ENCODE measurements at regions not wholly inside any gene's neighbourhood (a gene's known extent, or its start where the extent isn't known, plus 50 kb on each side); places are given as distances from the start of the nearest gene placed in this dataset.
"Not testable (repeated sequence)": the region's sequence is repeated elsewhere in the genome, so short reads cannot be mapped to it uniquely, and the experiment has no call there.

DNA sequence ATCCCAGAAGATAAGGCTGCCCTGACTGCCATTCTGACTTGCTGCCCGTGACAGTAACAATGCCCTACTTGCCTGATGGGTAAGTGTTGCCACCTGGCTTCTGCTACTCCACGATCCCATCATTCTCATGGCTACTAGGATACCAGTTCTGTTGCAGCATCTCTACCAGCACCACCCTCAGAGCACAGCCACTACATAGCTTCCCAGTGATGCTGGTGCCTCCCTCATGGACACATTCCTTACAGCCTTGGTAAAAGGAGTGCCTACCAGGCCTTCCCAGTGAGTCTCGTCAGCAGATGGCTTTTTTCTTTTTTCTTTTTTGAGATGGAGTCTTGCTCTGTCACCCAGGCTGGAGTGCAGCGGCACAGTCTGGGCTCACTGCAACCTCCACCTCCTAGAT is 84.4 kb upstream of the CMKLR1 start:
- no peak for DNase-seq

DNA sequence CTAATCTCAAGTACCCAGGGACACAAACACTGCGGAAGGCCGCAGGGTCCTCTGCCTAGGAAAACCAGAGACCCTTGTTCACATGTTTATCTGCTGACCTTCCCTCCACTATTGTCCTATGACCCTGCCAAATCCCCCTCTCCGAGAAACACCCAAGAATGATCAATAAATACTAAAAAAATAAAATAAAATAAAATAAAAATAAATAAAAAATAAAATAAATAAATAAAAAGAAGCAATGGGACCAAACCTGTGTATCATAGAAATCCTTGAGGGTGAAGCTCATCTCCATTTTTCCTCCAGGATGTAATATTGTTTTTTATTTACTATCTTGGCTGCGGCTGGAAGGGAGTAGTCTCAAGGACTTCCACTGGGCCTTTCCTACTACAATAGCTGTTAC is 82.0 kb upstream of the CMKLR1 start:
- DNase-seq: not testable (repeated sequence)

DNA sequence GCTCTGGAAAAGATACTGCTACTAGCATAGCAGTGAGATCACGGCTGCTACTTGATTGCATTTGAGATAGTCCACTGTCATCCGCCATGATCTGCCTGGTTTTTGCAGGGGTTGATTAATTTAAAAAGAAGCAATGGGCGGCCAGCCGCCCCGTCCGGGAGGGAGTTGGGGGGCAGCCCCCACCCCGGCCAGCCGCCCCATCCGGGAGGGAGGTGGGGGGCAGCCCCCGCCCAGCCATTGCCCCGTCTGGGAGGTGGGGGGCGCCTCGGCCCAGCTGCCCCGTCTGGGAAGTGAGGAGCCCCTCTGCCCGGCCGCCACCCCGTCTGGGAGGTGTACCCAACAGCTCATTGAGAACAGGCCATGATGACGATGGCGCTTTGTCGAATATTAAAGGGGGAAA is 81.3 kb upstream of the CMKLR1 start:
- not testable (repeated sequence) for DNase-seq

DNA sequence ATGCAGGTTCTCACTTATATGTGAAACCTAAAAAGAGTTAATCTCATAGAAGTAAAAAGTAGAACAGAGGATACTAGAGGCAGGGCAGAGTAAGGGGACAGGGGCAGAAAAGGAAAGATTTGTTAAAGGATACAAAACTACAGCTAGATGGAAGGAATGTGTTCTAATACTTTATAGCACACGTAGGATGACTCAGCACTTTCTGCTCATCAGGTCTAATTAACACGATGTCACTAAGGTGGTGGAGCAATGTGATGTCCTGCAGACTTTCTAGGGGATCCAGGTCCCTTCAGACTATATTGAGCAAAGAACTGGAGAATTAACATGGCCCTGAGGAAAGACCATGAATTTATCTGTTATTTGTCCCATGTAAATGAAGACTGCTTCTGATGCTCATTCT is 80.8 kb upstream of the CMKLR1 start:
- DNase-seq: no peak

DNA sequence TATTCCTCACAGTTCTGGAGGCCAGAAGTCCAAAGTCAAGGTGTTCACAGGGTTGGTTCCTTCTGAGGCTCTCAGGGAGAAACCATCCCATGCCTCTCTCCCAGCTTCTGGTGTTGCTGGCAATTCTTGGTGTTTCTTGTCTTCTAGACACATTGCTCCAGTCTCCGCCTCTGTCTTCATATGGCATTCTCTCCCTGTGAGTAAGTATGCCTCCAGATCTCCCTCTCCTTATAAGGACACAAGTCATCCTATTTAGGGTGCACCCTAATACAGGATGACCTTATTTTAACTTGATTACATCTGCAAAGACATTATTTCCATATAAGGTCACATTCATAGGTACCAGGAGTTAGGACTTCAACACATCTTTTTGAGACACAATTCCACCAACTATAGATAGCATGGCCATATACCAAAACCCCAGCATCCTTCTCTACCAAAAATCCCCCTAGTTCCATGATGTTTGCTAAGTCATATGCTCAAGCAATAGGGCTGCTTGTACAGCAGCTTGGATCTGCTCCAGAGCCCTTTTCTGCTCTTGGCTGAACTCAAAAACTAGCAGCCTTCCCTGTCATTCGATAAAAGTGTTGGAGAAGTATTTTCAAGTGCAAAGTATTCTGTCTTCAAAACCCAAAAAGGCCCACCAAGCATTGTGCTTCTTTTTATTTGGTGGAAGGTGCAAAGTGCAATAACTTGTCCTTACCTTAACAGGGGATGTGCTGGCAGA is 79.2 kb upstream of the CMKLR1 start:
- no peak for DNase-seq

DNA sequence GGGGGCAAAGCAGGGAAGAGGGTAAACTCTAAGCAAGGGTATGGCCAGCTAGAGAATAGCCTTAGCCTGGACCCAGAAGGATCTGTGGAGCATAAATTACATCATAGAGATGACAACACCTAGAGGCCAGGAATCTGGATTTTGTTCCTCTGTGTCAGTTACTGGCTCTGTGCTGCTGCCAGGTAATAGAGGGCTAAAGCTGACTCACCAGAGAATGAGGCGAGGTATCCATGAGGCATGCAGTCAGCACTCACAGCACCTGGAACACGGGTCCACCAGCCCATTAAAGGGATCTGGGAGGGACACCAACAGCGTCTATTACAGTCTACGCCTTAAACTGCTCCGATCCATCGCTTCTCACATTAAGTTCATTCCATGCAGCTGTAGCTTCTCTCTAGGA is 74.9 kb upstream of the CMKLR1 start:
- no peak for DNase-seq

DNA sequence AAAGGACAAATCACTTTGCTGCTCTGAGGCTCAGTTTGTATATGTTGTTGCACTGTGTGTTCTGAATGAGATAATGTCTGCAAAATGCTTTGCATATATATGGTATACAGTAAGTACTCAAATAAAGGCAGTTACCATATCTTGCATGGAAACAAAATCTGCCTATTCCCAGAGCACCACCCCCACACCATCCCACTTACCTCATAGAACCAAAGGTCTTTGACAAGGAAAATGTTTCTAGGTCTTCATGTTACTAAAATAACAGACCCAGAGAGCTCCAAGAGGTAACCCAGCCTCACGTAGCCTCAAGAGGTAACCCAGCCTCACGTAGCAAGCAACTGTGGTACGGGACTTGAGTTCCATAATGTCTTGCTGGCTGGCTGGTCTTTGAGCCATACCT is 71.6 kb upstream of the CMKLR1 start:
- DNase-seq: no peak

DNA sequence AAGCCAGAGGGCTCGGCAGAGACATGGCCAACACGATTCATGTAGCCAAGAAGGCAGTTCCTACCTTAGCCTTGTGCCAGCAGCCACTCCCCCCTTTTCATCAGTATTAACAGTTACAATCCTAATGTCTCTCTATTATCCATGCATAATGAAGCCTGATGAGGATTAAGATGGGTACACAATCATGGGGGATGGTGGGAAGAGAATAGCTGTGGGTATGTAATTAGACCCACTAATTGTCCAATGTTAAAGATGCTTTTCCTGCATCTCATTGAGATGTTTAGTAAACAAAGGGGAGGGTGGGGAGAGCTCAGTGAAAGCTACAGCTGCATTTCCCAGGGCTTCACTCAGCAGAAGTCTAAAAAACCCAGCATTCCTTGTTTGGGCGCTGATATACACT is 70.4 kb upstream of the CMKLR1 start:
- no peak for DNase-seq

DNA sequence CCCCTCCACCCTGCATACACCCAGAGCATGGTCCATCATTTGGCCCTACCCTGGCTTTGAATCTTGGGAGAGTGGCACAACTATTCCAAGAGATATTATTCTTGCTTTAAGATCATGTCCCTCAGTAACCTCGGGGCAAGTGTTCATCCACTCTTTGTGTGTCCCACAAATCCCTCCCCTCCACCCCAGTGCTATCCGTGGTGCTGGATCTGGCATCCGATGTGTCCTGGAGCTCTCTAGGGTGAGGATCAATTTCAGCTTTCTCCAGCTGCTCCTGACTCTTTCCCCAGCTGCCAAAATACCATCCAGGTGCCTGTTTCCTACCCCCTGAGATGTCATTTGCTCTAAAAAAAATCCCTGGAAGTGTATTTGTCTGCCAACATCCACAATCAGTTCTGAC is 64.8 kb upstream of the CMKLR1 start:
- DNase-seq: no peak

DNA sequence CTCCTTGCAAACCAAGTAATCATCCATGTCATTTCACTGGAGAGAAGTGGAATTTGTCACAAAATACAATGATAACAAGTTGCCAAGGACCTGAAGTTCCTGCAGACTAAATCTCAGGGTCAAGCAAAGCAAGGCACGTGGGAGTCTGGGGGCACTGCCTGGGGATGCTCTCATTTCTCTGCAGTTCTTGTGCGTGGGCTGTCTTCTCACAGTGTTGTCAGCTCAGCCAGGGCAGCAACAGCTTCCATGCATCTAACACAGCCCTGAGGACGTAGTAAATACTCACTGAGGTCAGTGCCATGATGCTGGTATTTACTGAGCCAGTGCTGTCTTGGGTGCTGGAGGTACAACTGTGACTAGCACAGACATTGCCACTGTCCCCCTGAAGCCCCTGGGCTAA is 62.9 kb upstream of the CMKLR1 start:
- DNase-seq: no peak

DNA sequence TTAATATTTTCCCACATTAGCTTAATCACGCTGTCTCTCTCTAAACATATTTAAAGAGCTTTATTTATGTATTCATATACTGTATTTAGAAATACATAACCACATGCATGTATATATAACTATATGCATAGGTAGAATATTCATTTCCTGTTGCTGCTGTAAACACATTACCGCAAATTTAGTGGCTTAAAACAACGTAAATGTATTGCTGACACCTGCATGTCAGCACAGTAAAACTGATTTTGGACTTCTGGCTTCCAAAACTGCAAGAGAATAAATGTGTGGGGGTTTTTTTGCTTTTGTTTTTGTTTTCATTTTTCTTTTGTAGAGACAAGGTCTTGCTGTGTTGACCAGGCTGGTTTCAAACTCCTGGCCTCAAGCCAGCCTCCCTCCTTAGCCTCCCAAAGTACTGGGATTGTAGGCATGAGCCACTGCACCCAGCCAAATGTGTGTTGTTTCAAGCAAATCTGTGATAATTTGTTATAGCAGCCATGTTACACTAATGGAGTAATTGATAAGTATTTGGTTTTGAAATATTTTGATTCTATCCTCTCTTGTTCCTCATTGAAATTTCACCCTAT is 61.9 kb upstream of the CMKLR1 start:
- DNase-seq: no peak

DNA sequence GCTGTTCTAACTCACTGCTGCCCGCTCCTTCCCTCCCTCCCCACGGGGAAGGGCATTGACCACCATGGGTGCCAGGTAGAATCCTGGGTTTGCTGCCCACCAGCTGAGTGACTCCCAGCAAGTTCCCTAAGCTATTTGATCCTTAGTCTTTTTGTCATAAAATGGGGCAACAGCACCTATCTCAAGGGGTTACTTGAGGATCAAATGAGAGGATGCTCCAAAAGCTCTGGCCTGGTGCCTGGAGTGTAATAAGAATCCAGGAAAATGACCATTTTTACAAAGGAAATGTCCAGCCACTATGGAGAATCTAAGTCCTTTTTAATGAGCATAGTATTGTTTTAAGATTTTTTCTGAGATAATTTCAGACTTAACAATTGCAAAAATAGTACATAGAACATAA is 61.4 kb upstream of the CMKLR1 start:
- DNase-seq: no peak

DNA sequence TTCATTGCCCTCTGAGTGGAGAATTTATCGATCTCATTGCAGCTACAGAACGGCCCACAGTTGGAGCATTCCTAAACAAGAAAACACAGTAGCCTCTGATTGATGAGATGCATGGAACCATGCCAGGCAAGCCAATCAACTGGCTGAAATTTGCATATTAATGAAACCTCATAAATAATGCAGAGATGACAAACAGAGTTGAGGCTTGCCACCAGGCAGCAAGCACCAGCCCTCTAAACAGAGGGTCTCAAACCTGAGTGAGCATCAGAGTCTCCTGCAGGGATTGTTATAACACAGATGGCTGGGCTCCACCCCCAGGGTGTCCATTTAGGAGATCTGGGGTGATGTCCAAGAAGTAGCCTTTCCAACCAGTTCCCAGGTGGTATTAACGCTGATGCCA is 60.9 kb upstream of the CMKLR1 start:
- DNase-seq: peak; percentile 1

DNA sequence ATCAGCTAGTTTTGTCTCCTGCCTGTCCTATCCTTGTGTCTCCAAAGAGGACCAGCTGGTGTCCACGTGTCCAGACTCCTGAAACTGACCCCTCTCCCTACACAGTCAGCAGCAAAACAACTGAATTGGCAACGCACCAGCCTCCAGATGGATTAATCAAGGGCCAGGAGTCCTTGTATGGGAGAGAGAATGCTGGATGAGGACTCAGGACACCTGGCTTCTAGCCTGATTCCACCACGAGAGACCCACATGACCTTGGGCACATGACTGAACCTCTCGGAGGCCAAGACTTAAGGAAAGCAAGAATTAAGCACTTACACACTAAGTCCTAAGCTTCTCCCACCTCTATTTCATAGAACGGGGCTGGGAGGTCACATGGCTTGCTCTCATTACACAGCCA is 60.4 kb upstream of the CMKLR1 start:
- no peak for DNase-seq

DNA sequence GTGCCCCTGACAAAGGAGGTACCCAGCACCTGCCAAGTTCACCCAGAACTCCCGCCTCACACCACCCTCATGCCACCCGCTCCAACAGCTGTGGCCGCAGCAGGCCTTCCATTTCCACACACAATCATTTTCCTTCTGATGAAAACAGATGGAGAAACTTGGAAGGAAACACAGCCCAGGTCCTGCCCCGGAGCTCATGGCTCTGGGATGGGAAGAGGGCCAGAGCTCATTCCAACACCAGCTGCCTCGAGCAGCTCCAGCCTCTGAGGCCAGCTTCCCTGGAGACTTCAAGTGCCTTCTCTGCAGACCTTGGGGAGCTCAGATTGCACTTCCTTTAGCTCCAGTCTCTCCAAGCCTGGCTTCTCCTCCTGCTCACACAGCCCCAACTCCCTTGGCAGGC is 55.1 kb upstream of the CMKLR1 start:
- peak; percentile 80 for DNase-seq

DNA sequence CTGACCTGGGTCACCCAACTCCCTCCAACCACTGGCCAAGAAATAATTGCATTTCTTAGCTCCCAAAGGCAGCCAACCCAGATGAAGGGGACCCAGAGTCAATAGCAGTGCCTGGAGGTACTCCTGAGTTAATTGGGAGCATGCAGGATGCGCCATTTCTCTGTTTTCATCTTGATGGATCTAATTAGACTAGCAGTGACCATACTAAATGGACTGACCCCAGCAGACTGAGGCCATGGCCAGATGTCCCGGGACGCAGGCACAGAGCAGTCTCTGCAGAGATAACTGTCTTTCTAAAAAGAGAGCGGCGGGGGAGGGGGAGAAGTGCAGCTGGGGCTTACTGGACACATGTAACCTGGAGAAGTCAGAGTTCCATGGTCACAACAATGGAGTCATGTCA is 53.2 kb upstream of the CMKLR1 start:
- DNase-seq: no peak

DNA sequence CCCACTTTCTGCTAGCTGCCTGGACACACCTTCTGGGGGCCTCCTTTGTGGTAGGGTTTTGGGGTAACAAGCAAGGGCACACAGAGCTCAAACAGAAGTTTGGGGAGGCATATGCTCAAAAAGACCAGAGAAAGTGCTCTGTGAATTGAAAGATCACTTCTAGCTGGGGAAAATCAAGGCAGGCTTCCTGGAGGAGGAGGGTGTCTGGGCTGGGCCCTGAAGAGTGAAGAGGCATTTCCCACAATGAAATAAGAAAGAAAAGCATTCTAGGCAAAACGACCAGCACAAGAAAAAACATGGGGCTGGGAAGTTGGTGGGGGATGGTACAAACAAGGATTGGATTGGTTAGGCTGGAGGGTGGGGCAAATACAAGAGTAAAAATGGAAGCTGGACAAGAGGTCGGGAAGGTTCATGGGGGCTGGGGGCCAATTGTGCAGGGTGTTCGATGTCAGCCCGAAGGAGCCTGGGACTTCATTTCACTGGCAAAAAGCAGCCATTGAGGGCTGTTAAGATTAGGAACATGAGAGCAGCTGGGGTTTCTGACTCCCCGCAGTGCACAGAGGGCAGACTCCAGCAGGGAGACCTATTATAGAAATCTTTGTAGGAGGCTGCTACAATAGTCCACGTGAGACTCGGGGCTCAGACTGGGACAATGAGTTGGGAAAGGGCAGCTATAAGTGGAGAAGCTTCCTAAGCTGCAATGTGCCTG is 51.5 kb upstream of the CMKLR1 start:
- peak; percentile 12 for DNase-seq

DNA sequence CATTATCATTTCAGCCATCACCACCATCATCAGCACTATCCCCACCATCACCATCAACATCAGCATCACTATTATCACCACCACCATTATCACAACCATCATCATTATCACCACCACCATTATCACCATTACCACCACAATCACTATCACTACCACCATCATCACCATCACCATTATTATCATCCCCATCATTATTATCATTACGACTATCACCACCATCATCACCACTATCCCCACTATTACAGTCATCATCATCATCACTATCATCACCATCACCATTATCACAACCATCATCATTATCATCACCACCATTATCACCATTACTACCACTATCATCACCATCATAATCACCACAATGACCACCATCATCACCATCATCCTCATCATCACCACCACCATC is 50.4 kb upstream of the CMKLR1 start:
- DNase-seq: no peak
